Lung (tissue), 11 donors: ENCODE measurements at regions not wholly inside any gene's neighbourhood (a gene's known extent, or its start where the extent isn't known, plus 50 kb on each side); places are given as distances from the start of the nearest gene placed in this dataset.

ENCODE experiments used
- ATAC-seq: fragments of 200-7000 bp; cut with Tn5 transposase; one replicate; pipeline ENCODE4 v1.9.1; 2020; ENCODE audit warnings: moderate number of reproducible peaks; ENCODE audit not compliant: insufficient read depth, low FRiP score
- DNase-seq, 3 donors: peaks; one replicate each; pipeline ENCODE4 v3.0.0-alpha.2; 2013 to 2017
- H3K27ac ChIP-seq, 2 donors: one replicate each; pipeline ENCODE4 v1.5.1; 2013; ENCODE audit warnings: mild to moderate bottlenecking in 2 of 2, moderate library complexity in 2 of 2, control low read depth in 1 of 2, inconsistent platforms in 1 of 2, low read depth in 1 of 2, low read length in 1 of 2
- H3K27me3 ChIP-seq, 3 donors: one replicate each; pipeline ENCODE4 v1.5.1; 2013; ENCODE audit warnings: low read length in 2 of 3; ENCODE audit not compliant: control insufficient read depth in 3 of 3, insufficient read depth in 3 of 3
- H3K36me3 ChIP-seq, 4 donors: one replicate each; pipeline ENCODE4 v1.5.1; 2013; ENCODE audit warnings: low read length in 4 of 4, mild to moderate bottlenecking in 1 of 4, moderate library complexity in 1 of 4; ENCODE audit not compliant: control insufficient read depth in 4 of 4, insufficient read depth in 4 of 4
- H3K4me1 ChIP-seq, 5 donors: one replicate each; pipeline ENCODE4 v1.5.1; 2013; ENCODE audit warnings: low read length in 5 of 5, mild to moderate bottlenecking in 2 of 5, moderate library complexity in 1 of 5; ENCODE audit not compliant: control insufficient read depth in 5 of 5, insufficient read depth in 5 of 5
- H3K4me3 ChIP-seq: one replicate; pipeline ENCODE4 v1.5.1; 2013; ENCODE audit warnings: mild to moderate bottlenecking, control low read depth, moderate library complexity
- H3K9ac ChIP-seq, 2 donors: one replicate each; pipeline ENCODE4 v1.5.1; 2013; ENCODE audit warnings: low read length in 2 of 2, control low read depth in 1 of 2; ENCODE audit not compliant: insufficient read depth in 1 of 2
- H3K9me3 ChIP-seq, 4 donors: one replicate each; pipeline ENCODE4 v1.5.1; 2013; ENCODE audit warnings: low read length in 3 of 4, mild to moderate bottlenecking in 1 of 4, moderate library complexity in 1 of 4; ENCODE audit not compliant: control insufficient read depth in 4 of 4, insufficient read depth in 3 of 4
- CTCF ChIP-seq: IDR thresholded peaks from 2 replicates; pipeline ENCODE4 v1.5.1; 2012; ENCODE audit warnings: mild to moderate bottlenecking; ENCODE audit errors: control extremely low read depth, extremely low read depth
- WGBS, 2 donors: extraction: QIAGEN DNeasy Blood & Tissue Kit; methylation state at CpG; one replicate each; pipeline ENCODE4 v1.1.7; 2013; 5-methylcytosine and 5-hydroxymethylcytosine counted together
- donor health status: control.
- donor health status: control.
- donor health status: Bipolar disorder and iron deficiency.
- donor health status: healthy.
- donor health status: DM: yes; HTN: yes; CAD: no.

- Histone ChIP-seq H3K4me1 (peaks cover 0 to 3% (median 0%) of the 10 kb centered on the region in 5 donors), H3K27ac (no peak overlapping the region), H3K9me3 (no peaks in the 10 kb centered on the region), H3K4me3 (no peak overlapping the region), H3K27me3 (no peaks in the 10 kb centered on the region), H3K9ac (no peak overlapping the region), H3K36me3 (no peaks in the 10 kb centered on the region)
- WGBS, 2 donors, result 56 to 70% methylated on average over 1 of the region's 1 CpG
- DNase-seq (no peak), ATAC-seq (no peak)
- TF ChIP-seq CTCF, result no peak
Observed at GRCh38 chr2:188767176-188767575, 207.0 kb upstream of the COL3A1 start.

GRCh38 chr2:188770296-188770695 is 203.9 kb upstream of the COL3A1 start:
- no peaks in the 10 kb centered on the region for H3K27me3 ChIP-seq
- no peak for ATAC-seq
- no peak for DNase-seq
- no peak for TF ChIP-seq CTCF
- no peaks in the 10 kb centered on the region for H3K36me3 ChIP-seq
- peaks cover 0 to 3% (median 0%) of the 10 kb centered on the region in 5 donors for H3K4me1 ChIP-seq
- no peak overlapping the region for H3K9ac ChIP-seq
- 77 to 78% methylated on average over 5 of the region's 5 CpGs for WGBS, 2 donors
- no peaks in the 10 kb centered on the region for H3K9me3 ChIP-seq
- no peak overlapping the region for H3K4me3 ChIP-seq
- H3K27ac ChIP-seq, result no peak overlapping the region

- Histone ChIP-seq H3K27me3 (no peaks in the 10 kb centered on the region), H3K9ac (no peak overlapping the region), H3K4me3 (no peak overlapping the region), H3K27ac (no peak overlapping the region), H3K4me1 (no peaks in the 10 kb centered on the region), H3K36me3 (no peaks in the 10 kb centered on the region), H3K9me3 (no peaks in the 10 kb centered on the region)
- DNase-seq (peak in 1 of 3 donors; percentile 23), ATAC-seq (no peak)
- no peak for TF ChIP-seq CTCF
Observed at GRCh38 chr2:188773075-188773474, 201.1 kb upstream of the COL3A1 start.

- no peaks in the 10 kb centered on the region for H3K9me3 ChIP-seq
- TF ChIP-seq CTCF, result no peak
- no peaks in the 10 kb centered on the region for H3K4me1 ChIP-seq
- no peak overlapping the region for H3K27ac ChIP-seq
- ATAC-seq (no peak), DNase-seq (no peak)
- no peak overlapping the region for H3K4me3 ChIP-seq
- H3K36me3 ChIP-seq, result no peaks in the 10 kb centered on the region
- WGBS, 2 donors, result 84 to 93% methylated on average over 1 of the region's 1 CpG
- no peaks in the 10 kb centered on the region for H3K27me3 ChIP-seq
- H3K9ac ChIP-seq, result no peak overlapping the region
Observed at GRCh38 chr2:188776634-188777033, 197.5 kb upstream of the COL3A1 start.
